Prostate gland (tissue), 2 donors: ENCODE measurements at regions not wholly inside any gene's neighbourhood (a gene's known extent, or its start where the extent isn't known, plus 50 kb on each side); places are given as distances from the start of the nearest gene placed in this dataset.

Source experiments
- DNase-seq: peaks from one replicate; pipeline ENCODE4 v3.0.0-alpha.2; 2019; ENCODE audit warnings: low spot score
- H3K27ac ChIP-seq, 2 donors: fragments of 200-600 bp; sonication (generic); 2 replicates each; pipeline ENCODE4 v1.5.1; 2017 to 2019
- H3K27me3 ChIP-seq: fragments of 200-600 bp; sonication (generic); replicated peaks from 2 replicates; pipeline ENCODE4 v1.5.1; 2019; ENCODE audit not compliant: insufficient read depth
- H3K36me3 ChIP-seq, 2 donors: fragments of 200-600 bp; sonication (generic); 1 replicate in 1 of 2; 2 replicates in 1 of 2; pipeline versions ENCODE4 v1.5.1 to v1.8.1; 2017 to 2019
- H3K4me1 ChIP-seq: fragments of 200-600 bp; sonication (generic); replicated peaks from 2 replicates; pipeline ENCODE4 v1.5.1; 2019
- H3K4me3 ChIP-seq, 2 donors: fragments of 200-600 bp; sonication (generic); 2 replicates each; pipeline ENCODE4 v1.5.1; 2017 to 2019
- H3K9me3 ChIP-seq: fragments of 200-600 bp; sonication (generic); 2 replicates; pipeline ENCODE4 v1.5.1; 2017
- CTCF ChIP-seq, 4 experiments: fragments of 200-600 bp in 2 of 4; fragments of 450-650 bp in 2 of 4; sonication (generic) in 2 of 4; IDR thresholded peaks; 1 replicate in 3 of 4; 2 replicates in 1 of 4; pipeline ENCODE4 v1.5.1; 2016 to 2019; ENCODE audit warnings: antibody characterized with exemption in 4 of 4, mild to moderate bottlenecking in 2 of 4, moderate library complexity in 2 of 4
- POLR2A ChIP-seq: fragments of 450-650 bp; IDR thresholded peaks from one replicate; pipeline ENCODE4 v1.6.1; 2016; ENCODE audit warnings: antibody characterized with exemption, mild to moderate bottlenecking
- POLR2AphosphoS5 ChIP-seq: sonication (generic); formaldehyde crosslinking; IDR thresholded peaks from one replicate; pipeline ENCODE4 v1.6.1; 2017; ENCODE audit warnings: antibody characterized with exemption
- WGBS: methylation state at CpG from one replicate; pipeline ENCODE4 v1.1.5; 2018; 5-methylcytosine and 5-hydroxymethylcytosine counted together
- intact Hi-C: fragments of 100-400 bp; cut with DNase I; formaldehyde crosslinking; loops from one replicate; pipeline ENCODE4 v1.14.2; 2022

DNA sequence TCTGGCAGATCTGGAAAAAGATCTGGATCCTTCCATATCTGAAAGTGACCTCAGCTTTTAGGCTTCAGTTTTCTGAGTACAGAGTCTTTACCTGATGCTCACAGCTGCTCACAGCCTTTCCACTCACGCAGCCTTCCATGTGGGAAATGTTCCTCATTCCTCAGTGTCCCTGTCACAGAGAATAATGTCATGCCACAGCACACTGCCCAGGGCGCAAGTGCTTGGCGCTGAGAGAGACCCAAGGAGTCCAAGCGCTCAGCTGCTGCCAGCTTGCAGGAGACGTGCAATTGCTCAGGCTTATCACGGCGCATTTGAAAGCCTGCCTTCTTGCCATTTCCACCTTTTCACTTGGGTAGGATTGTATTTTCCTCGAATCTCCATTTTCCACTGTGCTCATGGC, 271.9 kb upstream of the MKI67 start:
- TF ChIP-seq POLR2AphosphoS5 (no peak), CTCF (IDR thresholded peaks at IDR 0.05) (no peak), POLR2A (no peak)
- H3K27ac ChIP-seq, result no peak overlapping the region
- whole genome bisulfite sequencing, result 92% methylated on average over 8 of the region's 8 CpGs
- H3K9me3 ChIP-seq, result no peaks in the 10 kb centered on the region
- H3K27me3 ChIP-seq, result no peaks in the 10 kb centered on the region
- no peak for DNase-seq
- H3K36me3 ChIP-seq, result no peaks in the 10 kb centered on the region
- no peak overlapping the region for H3K4me3 ChIP-seq
- intact Hi-C loops, result no loop called here
- no peaks in the 10 kb centered on the region for H3K4me1 ChIP-seq

- TF ChIP-seq CTCF (IDR thresholded peaks at IDR 0.05) (no peak), POLR2A (no peak), POLR2AphosphoS5 (no peak)
- 89% methylated on average over 1 of the region's 1 CpG for WGBS
Measured at GRCh38 chr10:128398999-128399398, 272.8 kb upstream of the MKI67 start.

GRCh38 chr10:128400564-128400963, 274.3 kb upstream of the MKI67 start:
- H3K4me3 ChIP-seq, result no peak overlapping the region
- intact Hi-C loops, result no loop called here
- no peaks in the 10 kb centered on the region for H3K27me3 ChIP-seq
- no peak overlapping the region for H3K27ac ChIP-seq
- 15% methylated on average over 8 of the region's 8 CpGs for WGBS
- TF ChIP-seq CTCF (IDR thresholded peaks at IDR 0.05), result no peak
- TF ChIP-seq POLR2A, result no peak
- no peak for TF ChIP-seq POLR2AphosphoS5
- no peaks in the 10 kb centered on the region for H3K9me3 ChIP-seq
- DNase-seq, result peak; percentile 21
- H3K36me3 ChIP-seq, result no peaks in the 10 kb centered on the region
- H3K4me1 ChIP-seq, result no peaks in the 10 kb centered on the region

More at GRCh38 chr10:128398999-128399398, 272.8 kb upstream of the MKI67 start:
- Histone ChIP-seq H3K9me3 (no peaks in the 10 kb centered on the region), H3K27me3 (no peaks in the 10 kb centered on the region), H3K36me3 (no peaks in the 10 kb centered on the region), H3K4me3 (no peak overlapping the region), H3K4me1 (no peaks in the 10 kb centered on the region), H3K27ac (no peak overlapping the region)
- no peak for DNase-seq
- intact Hi-C loops, result no loop called here

- DNase-seq, result no peak
- TF ChIP-seq POLR2A, result no peak
- TF ChIP-seq CTCF (IDR thresholded peaks at IDR 0.05), result no peak
- no peak for TF ChIP-seq POLR2AphosphoS5
- 85% methylated on average over 8 of the region's 8 CpGs for whole genome bisulfite sequencing
- no peaks in the 10 kb centered on the region for H3K36me3 ChIP-seq
- H3K27ac ChIP-seq, result no peak overlapping the region
- no peak overlapping the region for H3K4me3 ChIP-seq
- no peaks in the 10 kb centered on the region for H3K4me1 ChIP-seq
- H3K27me3 ChIP-seq, result no peaks in the 10 kb centered on the region
- intact Hi-C loops, result no loop called here
- no peaks in the 10 kb centered on the region for H3K9me3 ChIP-seq
Measured at GRCh38 chr10:128405450-128405849, 279.2 kb upstream of the MKI67 start.

DNA sequence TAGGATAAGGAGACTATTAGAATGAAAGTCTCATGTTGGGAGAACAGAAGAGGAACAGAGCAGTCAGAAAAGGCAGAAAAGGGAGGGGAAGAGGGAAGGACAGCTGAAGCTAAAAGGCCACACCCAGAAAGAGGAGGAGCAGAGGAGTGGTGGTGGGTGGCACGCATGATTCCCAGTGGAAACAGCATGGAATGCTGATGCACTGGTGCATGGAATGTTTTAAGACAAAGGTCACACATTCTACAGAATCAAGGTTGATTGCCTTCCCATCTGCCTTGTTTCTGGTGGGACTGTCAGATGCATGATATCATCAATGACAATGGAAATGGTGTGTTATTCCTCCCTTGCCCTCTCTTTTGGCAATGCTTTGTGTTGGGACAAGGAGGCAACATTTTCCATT, 285.4 kb upstream of the MKI67 start:
- TF ChIP-seq POLR2AphosphoS5 (no peak), CTCF (IDR thresholded peaks at IDR 0.05) (no peak), POLR2A (no peak)
- no peaks in the 10 kb centered on the region for H3K36me3 ChIP-seq
- intact Hi-C loops, result no loop called here
- WGBS, result 78% methylated on average over 1 of the region's 1 CpG
- no peak overlapping the region for H3K27ac ChIP-seq
- H3K9me3 ChIP-seq, result no peaks in the 10 kb centered on the region
- no peak for DNase-seq
- no peaks in the 10 kb centered on the region for H3K4me1 ChIP-seq
- H3K4me3 ChIP-seq, result no peak overlapping the region
- H3K27me3 ChIP-seq, result no peaks in the 10 kb centered on the region
